GM23338 (cell line): ENCODE measurements at regions not wholly inside any gene's neighbourhood (a gene's known extent, or its start where the extent isn't known, plus 50 kb on each side); places are given as distances from the start of the nearest gene placed in this dataset.

Experiments
- ATAC-seq: fragments of 200-7000 bp; cut with Tn5 transposase; 3 replicates; pipeline ENCODE4 v1.9.1; 2020
- DNase-seq: peaks from one replicate; pipeline ENCODE4 v3.0.0-alpha.2; 2015; ENCODE audit warnings: low spot score
- H2AFZ ChIP-seq: fragments of 200-600 bp; sonication (generic); 2 replicates; pipeline ENCODE4 v1.8.0; 2016; ENCODE audit warnings: antibody characterized with exemption, mild to moderate bottlenecking, moderate library complexity
- H3F3A ChIP-seq: fragments of 200-600 bp; sonication (generic); replicated peaks from 2 replicates; pipeline ENCODE4 v1.8.0; 2017; ENCODE audit warnings: antibody characterized with exemption, mixed run types, low read depth
- H3K27ac ChIP-seq: fragments of 200-600 bp; sonication (generic); 2 replicates; pipeline ENCODE4 v1.6.1; 2016; ENCODE audit warnings: low read depth
- H3K27me3 ChIP-seq: fragments of 200-600 bp; sonication (generic); 2 replicates; pipeline ENCODE4 v1.8.0; 2016; ENCODE audit warnings: mild to moderate bottlenecking, mixed run types, moderate library complexity; ENCODE audit not compliant: insufficient read depth
- H3K36me3 ChIP-seq: fragments of 200-600 bp; sonication (generic); 2 replicates; pipeline ENCODE4 v1.8.0; 2016; ENCODE audit warnings: mild to moderate bottlenecking; ENCODE audit not compliant: insufficient read depth
- H3K4me1 ChIP-seq: fragments of 200-600 bp; sonication (generic); 2 replicates; pipeline ENCODE4 v1.8.0; 2016; ENCODE audit warnings: mild to moderate bottlenecking, moderate library complexity; ENCODE audit not compliant: insufficient read depth
- H3K4me2 ChIP-seq: fragments of 200-600 bp; sonication (generic); 2 replicates; pipeline ENCODE4 v1.7.1; 2017; ENCODE audit warnings: mixed run types
- H3K4me3 ChIP-seq: fragments of 200-600 bp; sonication (generic); 2 replicates; pipeline ENCODE4 v1.6.1; 2016; ENCODE audit warnings: mixed run types
- H3K79me2 ChIP-seq: fragments of 200-600 bp; sonication (generic); replicated peaks from 2 replicates; pipeline ENCODE4 v1.8.0; 2017; ENCODE audit warnings: mild to moderate bottlenecking; ENCODE audit not compliant: insufficient read depth
- H3K9me2 ChIP-seq: fragments of 200-600 bp; sonication (generic); 2 replicates; pipeline ENCODE4 v1.8.0; 2017; ENCODE audit not compliant: insufficient read depth
- H4K20me1 ChIP-seq: fragments of 200-600 bp; sonication (generic); replicated peaks from 2 replicates; pipeline ENCODE4 v1.8.0; 2017; ENCODE audit warnings: mild to moderate bottlenecking; ENCODE audit not compliant: insufficient read depth
- H3K27ac Mint-ChIP-seq: 2 replicates; pipeline ENCODE4 v1.8.0; 2020; ENCODE audit warnings: inconsistent platforms, mild to moderate bottlenecking, moderate library complexity, mixed read lengths
- H3K27me3 Mint-ChIP-seq: 3 replicates; pipeline ENCODE4 v1.8.0; 2022; ENCODE audit warnings: low read depth, mild to moderate bottlenecking, moderate library complexity, mixed read lengths, inconsistent platforms; ENCODE audit not compliant: insufficient read depth, poor library complexity
- H3K36me3 Mint-ChIP-seq: 3 replicates; pipeline ENCODE4 v1.8.0; 2021; ENCODE audit warnings: low read depth, mild to moderate bottlenecking, inconsistent platforms, moderate library complexity, mixed read lengths
- H3K4me1 Mint-ChIP-seq: 3 replicates; pipeline ENCODE4 v1.8.0; 2020; ENCODE audit warnings: mild to moderate bottlenecking, inconsistent platforms, mixed read lengths
- H3K4me3 Mint-ChIP-seq: 3 replicates; pipeline ENCODE4 v1.8.0; 2021; ENCODE audit warnings: moderate library complexity, mild to moderate bottlenecking, inconsistent platforms, mixed read lengths
- H3K9me3 Mint-ChIP-seq: 3 replicates; pipeline ENCODE4 v1.8.0; 2020; ENCODE audit warnings: moderate library complexity, mild to moderate bottlenecking, inconsistent platforms, mixed read lengths
- ETS1 ChIP-seq: IDR thresholded peaks from 2 replicates; pipeline ENCODE4 v1.6.1; 2016; ENCODE audit warnings: antibody characterized with exemption
- EZH2 ChIP-seq: fragments of 200-600 bp; sonication (generic); IDR thresholded peaks from one replicate; pipeline ENCODE4 v1.8.0; 2017; ENCODE audit warnings: antibody characterized with exemption, mild to moderate bottlenecking, low read depth; ENCODE audit not compliant: unreplicated experiment
- EZH2phosphoT487 ChIP-seq: fragments of 200-600 bp; sonication (generic); IDR thresholded peaks from one replicate; pipeline ENCODE4 v1.8.1; 2018; ENCODE audit warnings: antibody characterized with exemption; ENCODE audit not compliant: unreplicated experiment
- JUNB ChIP-seq: IDR thresholded peaks from one replicate; pipeline ENCODE4 v1.6.1; 2016; ENCODE audit warnings: antibody characterized with exemption; ENCODE audit not compliant: unreplicated experiment
- NANOG ChIP-seq: IDR thresholded peaks from 2 replicates; pipeline ENCODE4 v1.6.1; 2016; ENCODE audit warnings: antibody characterized with exemption, borderline replicate concordance
- POLR2AphosphoS5 ChIP-seq: IDR thresholded peaks from 2 replicates; pipeline ENCODE4 v1.6.1; 2016; ENCODE audit warnings: antibody characterized with exemption, low read depth
- STAT1 ChIP-seq: IDR thresholded peaks from one replicate; pipeline ENCODE4 v1.6.1; 2016; ENCODE audit warnings: antibody characterized with exemption; ENCODE audit not compliant: unreplicated experiment
- ZNF331 ChIP-seq: fragments of 250-450 bp; sonication (Bioruptor Pico); IDR thresholded peaks from 2 replicates; pipeline ENCODE4 v1.5.0; 2020; ENCODE audit warnings: low read depth, mild to moderate bottlenecking, moderate library complexity
- TF ChIP-seq, protein P1 (sequence below), 2 experiments: fragments of 200-600 bp in 1 of 2; sonication (generic) in 1 of 2; conservative IDR thresholded peaks; 2 replicates each; pipeline versions ENCODE4 v1.5.1 to v1.6.1; 2016 to 2017; ENCODE audit warnings: antibody characterized with exemption in 2 of 2, low read depth in 2 of 2, mild to moderate bottlenecking in 2 of 2, moderate library complexity in 1 of 2
- TF ChIP-seq, protein P2 (sequence below): IDR thresholded peaks from one replicate; pipeline ENCODE4 v1.6.1; 2018; ENCODE audit warnings: antibody characterized with exemption; ENCODE audit not compliant: unreplicated experiment
- TF ChIP-seq, protein P3 (sequence below): fragments of 250-450 bp; sonication (Bioruptor Pico); IDR thresholded peaks from 2 replicates; pipeline ENCODE4 v1.5.0; 2020; ENCODE audit warnings: mild to moderate bottlenecking, moderate library complexity

DNA sequence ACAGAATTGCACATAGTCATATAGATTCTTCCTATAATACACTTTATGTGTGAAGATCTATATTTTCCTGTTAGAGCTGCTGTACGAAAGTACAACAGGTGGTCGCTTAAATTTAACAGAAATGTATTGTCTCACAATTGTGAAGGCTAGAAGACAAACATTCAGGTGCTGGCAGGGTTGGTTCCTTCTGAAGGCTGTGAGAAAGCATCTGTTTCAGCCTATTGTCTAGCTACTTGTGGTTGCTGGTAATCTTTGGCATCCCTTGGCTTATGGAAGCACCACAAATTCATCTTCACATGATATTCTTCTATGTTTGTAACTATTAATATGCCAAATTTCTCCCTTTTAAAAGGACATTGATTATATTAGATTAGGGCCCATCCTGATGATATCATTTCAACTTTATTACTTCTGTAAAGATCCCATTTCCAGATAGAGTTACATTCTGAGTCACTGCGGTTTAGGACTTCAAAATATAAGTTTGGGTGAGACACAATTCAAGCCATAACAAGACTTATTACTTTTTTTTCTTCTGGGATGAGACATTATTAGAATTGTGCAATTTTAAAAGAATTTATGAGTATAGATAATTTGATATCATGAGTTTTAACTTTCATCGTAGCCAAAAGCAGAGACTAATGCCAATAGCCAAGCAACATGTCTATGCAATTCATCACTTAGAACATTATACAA, 248.1 kb upstream of the BCHE start:
- no peak overlapping the region for H3K4me2 ChIP-seq
- H3K4me3 ChIP-seq: no peak overlapping the region
- H3K79me2 ChIP-seq: no peaks in the 10 kb centered on the region
- no peak overlapping the region for H2AFZ ChIP-seq
- H3K27me3 Mint-ChIP-seq: no peaks in the 10 kb centered on the region
- no peaks in the 10 kb centered on the region for H3K9me2 ChIP-seq
- H3K4me1 Mint-ChIP-seq: no peaks in the 10 kb centered on the region
- ATAC-seq: no peak
- H3K27me3 ChIP-seq: no peaks in the 10 kb centered on the region
- TF ChIP-seq EZH2phosphoT487 (no peak), STAT1 (no peak), POLR2AphosphoS5 (no peak), ZNF331 (no peak), NANOG (no peak), JUNB (no peak), EZH2 (no peak), ETS1 (no peak)
- TF ChIP-seq, protein P1, sequence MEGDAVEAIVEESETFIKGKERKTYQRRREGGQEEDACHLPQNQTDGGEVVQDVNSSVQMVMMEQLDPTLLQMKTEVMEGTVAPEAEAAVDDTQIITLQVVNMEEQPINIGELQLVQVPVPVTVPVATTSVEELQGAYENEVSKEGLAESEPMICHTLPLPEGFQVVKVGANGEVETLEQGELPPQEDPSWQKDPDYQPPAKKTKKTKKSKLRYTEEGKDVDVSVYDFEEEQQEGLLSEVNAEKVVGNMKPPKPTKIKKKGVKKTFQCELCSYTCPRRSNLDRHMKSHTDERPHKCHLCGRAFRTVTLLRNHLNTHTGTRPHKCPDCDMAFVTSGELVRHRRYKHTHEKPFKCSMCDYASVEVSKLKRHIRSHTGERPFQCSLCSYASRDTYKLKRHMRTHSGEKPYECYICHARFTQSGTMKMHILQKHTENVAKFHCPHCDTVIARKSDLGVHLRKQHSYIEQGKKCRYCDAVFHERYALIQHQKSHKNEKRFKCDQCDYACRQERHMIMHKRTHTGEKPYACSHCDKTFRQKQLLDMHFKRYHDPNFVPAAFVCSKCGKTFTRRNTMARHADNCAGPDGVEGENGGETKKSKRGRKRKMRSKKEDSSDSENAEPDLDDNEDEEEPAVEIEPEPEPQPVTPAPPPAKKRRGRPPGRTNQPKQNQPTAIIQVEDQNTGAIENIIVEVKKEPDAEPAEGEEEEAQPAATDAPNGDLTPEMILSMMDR (conservative IDR thresholded peaks at IDR 0.05; ENCODE audit: low read depth in 2 of 2): no peak
- TF ChIP-seq, protein P2, sequence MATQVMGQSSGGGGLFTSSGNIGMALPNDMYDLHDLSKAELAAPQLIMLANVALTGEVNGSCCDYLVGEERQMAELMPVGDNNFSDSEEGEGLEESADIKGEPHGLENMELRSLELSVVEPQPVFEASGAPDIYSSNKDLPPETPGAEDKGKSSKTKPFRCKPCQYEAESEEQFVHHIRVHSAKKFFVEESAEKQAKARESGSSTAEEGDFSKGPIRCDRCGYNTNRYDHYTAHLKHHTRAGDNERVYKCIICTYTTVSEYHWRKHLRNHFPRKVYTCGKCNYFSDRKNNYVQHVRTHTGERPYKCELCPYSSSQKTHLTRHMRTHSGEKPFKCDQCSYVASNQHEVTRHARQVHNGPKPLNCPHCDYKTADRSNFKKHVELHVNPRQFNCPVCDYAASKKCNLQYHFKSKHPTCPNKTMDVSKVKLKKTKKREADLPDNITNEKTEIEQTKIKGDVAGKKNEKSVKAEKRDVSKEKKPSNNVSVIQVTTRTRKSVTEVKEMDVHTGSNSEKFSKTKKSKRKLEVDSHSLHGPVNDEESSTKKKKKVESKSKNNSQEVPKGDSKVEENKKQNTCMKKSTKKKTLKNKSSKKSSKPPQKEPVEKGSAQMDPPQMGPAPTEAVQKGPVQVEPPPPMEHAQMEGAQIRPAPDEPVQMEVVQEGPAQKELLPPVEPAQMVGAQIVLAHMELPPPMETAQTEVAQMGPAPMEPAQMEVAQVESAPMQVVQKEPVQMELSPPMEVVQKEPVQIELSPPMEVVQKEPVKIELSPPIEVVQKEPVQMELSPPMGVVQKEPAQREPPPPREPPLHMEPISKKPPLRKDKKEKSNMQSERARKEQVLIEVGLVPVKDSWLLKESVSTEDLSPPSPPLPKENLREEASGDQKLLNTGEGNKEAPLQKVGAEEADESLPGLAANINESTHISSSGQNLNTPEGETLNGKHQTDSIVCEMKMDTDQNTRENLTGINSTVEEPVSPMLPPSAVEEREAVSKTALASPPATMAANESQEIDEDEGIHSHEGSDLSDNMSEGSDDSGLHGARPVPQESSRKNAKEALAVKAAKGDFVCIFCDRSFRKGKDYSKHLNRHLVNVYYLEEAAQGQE: no peak
- TF ChIP-seq, protein P3, sequence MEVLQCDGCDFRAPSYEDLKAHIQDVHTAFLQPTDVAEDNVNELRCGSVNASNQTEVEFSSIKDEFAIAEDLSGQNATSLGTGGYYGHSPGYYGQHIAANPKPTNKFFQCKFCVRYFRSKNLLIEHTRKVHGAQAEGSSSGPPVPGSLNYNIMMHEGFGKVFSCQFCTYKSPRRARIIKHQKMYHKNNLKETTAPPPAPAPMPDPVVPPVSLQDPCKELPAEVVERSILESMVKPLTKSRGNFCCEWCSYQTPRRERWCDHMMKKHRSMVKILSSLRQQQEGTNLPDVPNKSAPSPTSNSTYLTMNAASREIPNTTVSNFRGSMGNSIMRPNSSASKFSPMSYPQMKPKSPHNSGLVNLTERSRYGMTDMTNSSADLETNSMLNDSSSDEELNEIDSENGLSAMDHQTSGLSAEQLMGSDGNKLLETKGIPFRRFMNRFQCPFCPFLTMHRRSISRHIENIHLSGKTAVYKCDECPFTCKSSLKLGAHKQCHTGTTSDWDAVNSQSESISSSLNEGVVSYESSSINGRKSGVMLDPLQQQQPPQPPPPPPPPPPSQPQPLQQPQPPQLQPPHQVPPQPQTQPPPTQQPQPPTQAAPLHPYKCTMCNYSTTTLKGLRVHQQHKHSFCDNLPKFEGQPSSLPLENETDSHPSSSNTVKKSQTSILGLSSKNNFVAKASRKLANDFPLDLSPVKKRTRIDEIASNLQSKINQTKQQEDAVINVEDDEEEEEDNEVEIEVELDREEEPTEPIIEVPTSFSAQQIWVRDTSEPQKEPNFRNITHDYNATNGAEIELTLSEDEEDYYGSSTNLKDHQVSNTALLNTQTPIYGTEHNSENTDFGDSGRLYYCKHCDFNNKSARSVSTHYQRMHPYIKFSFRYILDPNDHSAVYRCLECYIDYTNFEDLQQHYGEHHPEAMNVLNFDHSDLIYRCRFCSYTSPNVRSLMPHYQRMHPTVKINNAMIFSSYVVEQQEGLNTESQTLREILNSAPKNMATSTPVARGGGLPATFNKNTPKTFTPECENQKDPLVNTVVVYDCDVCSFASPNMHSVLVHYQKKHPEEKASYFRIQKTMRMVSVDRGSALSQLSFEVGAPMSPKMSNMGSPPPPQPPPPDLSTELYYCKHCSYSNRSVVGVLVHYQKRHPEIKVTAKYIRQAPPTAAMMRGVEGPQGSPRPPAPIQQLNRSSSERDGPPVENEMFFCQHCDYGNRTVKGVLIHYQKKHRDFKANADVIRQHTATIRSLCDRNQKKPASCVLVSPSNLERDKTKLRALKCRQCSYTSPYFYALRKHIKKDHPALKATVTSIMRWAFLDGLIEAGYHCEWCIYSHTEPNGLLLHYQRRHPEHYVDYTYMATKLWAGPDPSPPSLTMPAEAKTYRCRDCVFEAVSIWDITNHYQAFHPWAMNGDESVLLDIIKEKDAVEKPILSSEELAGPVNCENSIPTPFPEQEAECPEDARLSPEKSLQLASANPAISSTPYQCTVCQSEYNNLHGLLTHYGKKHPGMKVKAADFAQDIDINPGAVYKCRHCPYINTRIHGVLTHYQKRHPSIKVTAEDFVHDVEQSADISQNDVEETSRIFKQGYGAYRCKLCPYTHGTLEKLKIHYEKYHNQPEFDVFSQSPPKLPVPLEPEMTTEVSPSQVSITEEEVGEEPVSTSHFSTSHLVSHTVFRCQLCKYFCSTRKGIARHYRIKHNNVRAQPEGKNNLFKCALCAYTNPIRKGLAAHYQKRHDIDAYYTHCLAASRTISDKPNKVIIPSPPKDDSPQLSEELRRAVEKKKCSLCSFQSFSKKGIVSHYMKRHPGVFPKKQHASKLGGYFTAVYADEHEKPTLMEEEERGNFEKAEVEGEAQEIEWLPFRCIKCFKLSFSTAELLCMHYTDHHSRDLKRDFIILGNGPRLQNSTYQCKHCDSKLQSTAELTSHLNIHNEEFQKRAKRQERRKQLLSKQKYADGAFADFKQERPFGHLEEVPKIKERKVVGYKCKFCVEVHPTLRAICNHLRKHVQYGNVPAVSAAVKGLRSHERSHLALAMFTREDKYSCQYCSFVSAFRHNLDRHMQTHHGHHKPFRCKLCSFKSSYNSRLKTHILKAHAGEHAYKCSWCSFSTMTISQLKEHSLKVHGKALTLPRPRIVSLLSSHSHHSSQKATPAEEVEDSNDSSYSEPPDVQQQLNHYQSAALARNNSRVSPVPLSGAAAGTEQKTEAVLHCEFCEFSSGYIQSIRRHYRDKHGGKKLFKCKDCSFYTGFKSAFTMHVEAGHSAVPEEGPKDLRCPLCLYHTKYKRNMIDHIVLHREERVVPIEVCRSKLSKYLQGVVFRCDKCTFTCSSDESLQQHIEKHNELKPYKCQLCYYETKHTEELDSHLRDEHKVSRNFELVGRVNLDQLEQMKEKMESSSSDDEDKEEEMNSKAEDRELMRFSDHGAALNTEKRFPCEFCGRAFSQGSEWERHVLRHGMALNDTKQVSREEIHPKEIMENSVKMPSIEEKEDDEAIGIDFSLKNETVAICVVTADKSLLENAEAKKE: no peak
- no peak overlapping the region for H3K27ac Mint-ChIP-seq
- H3K4me3 Mint-ChIP-seq: no peak overlapping the region
- no peaks in the 10 kb centered on the region for H3K4me1 ChIP-seq
- no peaks in the 10 kb centered on the region for H4K20me1 ChIP-seq
- H3K27ac ChIP-seq: no peak overlapping the region
- no peaks in the 10 kb centered on the region for H3K36me3 ChIP-seq
- DNase-seq: no peak
- no peaks in the 10 kb centered on the region for H3F3A ChIP-seq
- no peaks in the 10 kb centered on the region for H3K9me3 Mint-ChIP-seq
- H3K36me3 Mint-ChIP-seq: no peaks in the 10 kb centered on the region
